ENCODE measurements at regions not wholly inside any gene's neighbourhood (a gene's known extent, or its start where the extent isn't known, plus 50 kb on each side); places are given as distances from the start of the nearest gene placed in this dataset.

GRCh38 chr6:84453499-84453898 lies 226.1 kb upstream of the CEP162 start:
- no peak for ATAC-seq (replicated peaks)

GRCh38 chr6:84450018-84450417 lies 222.6 kb upstream of the CEP162 start:
- H3K36me3 Mint-ChIP-seq (ENCODE audit: low read depth), result no peaks in the 10 kb centered on the region
- H3K27me3 Mint-ChIP-seq, result no peaks in the 10 kb centered on the region
- H3K4me1 Mint-ChIP-seq, result no peaks in the 10 kb centered on the region
- ATAC-seq (replicated peaks), result no peak
- no peak overlapping the region for H3K4me3 Mint-ChIP-seq
- peaks cover 3% of the 10 kb centered on the region for H3K9me3 Mint-ChIP-seq
- H3K27ac Mint-ChIP-seq, result no peak overlapping the region

More at GRCh38 chr6:84453499-84453898, 226.1 kb upstream of the CEP162 start:
- H3K9me3 Mint-ChIP-seq, result peaks cover 4% of the 10 kb centered on the region
- H3K4me3 Mint-ChIP-seq, result no peak overlapping the region
- H3K36me3 Mint-ChIP-seq (ENCODE audit: low read depth), result no peaks in the 10 kb centered on the region
- H3K27me3 Mint-ChIP-seq, result no peaks in the 10 kb centered on the region
- H3K27ac Mint-ChIP-seq, result no peak overlapping the region
- H3K4me1 Mint-ChIP-seq, result no peaks in the 10 kb centered on the region

GRCh38 chr6:84449220-84449619 lies 221.8 kb upstream of the CEP162 start:
- no peaks in the 10 kb centered on the region for H3K4me1 Mint-ChIP-seq
- H3K9me3 Mint-ChIP-seq, result peaks cover 3% of the 10 kb centered on the region
- no peak overlapping the region for H3K4me3 Mint-ChIP-seq
- ATAC-seq (replicated peaks), result no peak
- H3K27me3 Mint-ChIP-seq, result no peaks in the 10 kb centered on the region
- H3K27ac Mint-ChIP-seq, result no peak overlapping the region
- no peaks in the 10 kb centered on the region for H3K36me3 Mint-ChIP-seq (ENCODE audit: low read depth)

- H3K4me3 Mint-ChIP-seq, result no peak overlapping the region
- no peak for ATAC-seq (replicated peaks)
- H3K36me3 Mint-ChIP-seq (ENCODE audit: low read depth), result no peaks in the 10 kb centered on the region
- peaks cover 3% of the 10 kb centered on the region for H3K9me3 Mint-ChIP-seq
- no peak overlapping the region for H3K27ac Mint-ChIP-seq
- H3K4me1 Mint-ChIP-seq, result no peaks in the 10 kb centered on the region
- H3K27me3 Mint-ChIP-seq, result no peaks in the 10 kb centered on the region
Observed at GRCh38 chr6:84448331-84448730, 220.9 kb upstream of the CEP162 start.

GRCh38 chr6:84447651-84448050 lies 220.2 kb upstream of the CEP162 start:
- no peaks in the 10 kb centered on the region for H3K4me1 Mint-ChIP-seq
- no peaks in the 10 kb centered on the region for H3K36me3 Mint-ChIP-seq (ENCODE audit: low read depth)
- H3K27ac Mint-ChIP-seq, result no peak overlapping the region
- peaks cover 3% of the 10 kb centered on the region for H3K9me3 Mint-ChIP-seq
- ATAC-seq (replicated peaks), result no peak
- no peak overlapping the region for H3K4me3 Mint-ChIP-seq
- H3K27me3 Mint-ChIP-seq, result no peaks in the 10 kb centered on the region

GRCh38 chr6:84445068-84445467 lies 217.6 kb upstream of the CEP162 start:
- H3K27ac Mint-ChIP-seq, result no peak overlapping the region
- H3K27me3 Mint-ChIP-seq, result no peaks in the 10 kb centered on the region
- no peak overlapping the region for H3K4me3 Mint-ChIP-seq
- ATAC-seq (replicated peaks), result no peak
- H3K9me3 Mint-ChIP-seq, result peaks cover 3% of the 10 kb centered on the region
- H3K36me3 Mint-ChIP-seq (ENCODE audit: low read depth), result no peaks in the 10 kb centered on the region
- no peaks in the 10 kb centered on the region for H3K4me1 Mint-ChIP-seq

- ATAC-seq (replicated peaks), result no peak
- no peak overlapping the region for H3K27ac Mint-ChIP-seq
- no peaks in the 10 kb centered on the region for H3K36me3 Mint-ChIP-seq (ENCODE audit: low read depth)
- no peak overlapping the region for H3K4me3 Mint-ChIP-seq
- no peaks in the 10 kb centered on the region for H3K9me3 Mint-ChIP-seq
- no peaks in the 10 kb centered on the region for H3K4me1 Mint-ChIP-seq
- H3K27me3 Mint-ChIP-seq, result no peaks in the 10 kb centered on the region
Observed at GRCh38 chr6:84442208-84442607, 214.8 kb upstream of the CEP162 start.

GRCh38 chr6:84441456-84441855 lies 214.0 kb upstream of the CEP162 start:
- H3K4me3 Mint-ChIP-seq, result no peak overlapping the region
- no peaks in the 10 kb centered on the region for H3K36me3 Mint-ChIP-seq (ENCODE audit: low read depth)
- no peaks in the 10 kb centered on the region for H3K9me3 Mint-ChIP-seq
- H3K27me3 Mint-ChIP-seq, result no peaks in the 10 kb centered on the region
- H3K4me1 Mint-ChIP-seq, result no peaks in the 10 kb centered on the region
- no peak for ATAC-seq (replicated peaks)
- H3K27ac Mint-ChIP-seq, result no peak overlapping the region

- no peak overlapping the region for H3K4me3 Mint-ChIP-seq
- ATAC-seq (replicated peaks), result no peak
- no peaks in the 10 kb centered on the region for H3K36me3 Mint-ChIP-seq (ENCODE audit: low read depth)
- H3K9me3 Mint-ChIP-seq, result no peaks in the 10 kb centered on the region
- H3K27ac Mint-ChIP-seq, result no peak overlapping the region
- no peaks in the 10 kb centered on the region for H3K4me1 Mint-ChIP-seq
- no peaks in the 10 kb centered on the region for H3K27me3 Mint-ChIP-seq
Observed at GRCh38 chr6:84434550-84434949, 207.1 kb upstream of the CEP162 start.

- Mint-ChIP-seq H3K36me3 (ENCODE audit: low read depth) (no peaks in the 10 kb centered on the region), H3K4me1 (no peaks in the 10 kb centered on the region), H3K27me3 (no peaks in the 10 kb centered on the region), H3K4me3 (no peak overlapping the region), H3K9me3 (no peaks in the 10 kb centered on the region), H3K27ac (no peak overlapping the region)
- no peak for ATAC-seq (replicated peaks)
Observed at GRCh38 chr6:84432619-84433018, 205.2 kb upstream of the CEP162 start.

GRCh38 chr6:84428300-84428907 lies 201.0 kb upstream of the CEP162 start:
- Mint-ChIP-seq H3K4me3 (no peak overlapping the region), H3K36me3 (ENCODE audit: low read depth) (no peaks in the 10 kb centered on the region), H3K4me1 (no peaks in the 10 kb centered on the region), H3K27me3 (peaks cover 3% of the 10 kb centered on the region), H3K9me3 (no peaks in the 10 kb centered on the region), H3K27ac (no peak overlapping the region)
- no peak for ATAC-seq (replicated peaks)

- H3K36me3 Mint-ChIP-seq (ENCODE audit: low read depth), result no peaks in the 10 kb centered on the region
- ATAC-seq (replicated peaks), result no peak
Observed at GRCh38 chr6:84425971-84426705, 198.7 kb upstream of the CEP162 start.

GRCh38 chr6:84424956-84425355 lies 197.5 kb upstream of the CEP162 start:
- Mint-ChIP-seq H3K36me3 (ENCODE audit: low read depth) (no peaks in the 10 kb centered on the region), H3K4me3 (no peak overlapping the region), H3K27ac (no peak overlapping the region), H3K4me1 (no peaks in the 10 kb centered on the region), H3K9me3 (no peaks in the 10 kb centered on the region), H3K27me3 (peaks cover 3% of the 10 kb centered on the region)
- no peak for ATAC-seq (replicated peaks)

More at GRCh38 chr6:84425971-84426705, 198.7 kb upstream of the CEP162 start:
- Mint-ChIP-seq H3K4me3 (no peak overlapping the region), H3K9me3 (no peaks in the 10 kb centered on the region), H3K27ac (no peak overlapping the region), H3K27me3 (peaks cover 3% of the 10 kb centered on the region), H3K4me1 (no peaks in the 10 kb centered on the region)

- no peak overlapping the region for H3K27ac Mint-ChIP-seq
- H3K27me3 Mint-ChIP-seq, result peaks cover 3% of the 10 kb centered on the region
- H3K4me3 Mint-ChIP-seq, result no peak overlapping the region
- no peak for ATAC-seq (replicated peaks)
- H3K4me1 Mint-ChIP-seq, result no peaks in the 10 kb centered on the region
- no peaks in the 10 kb centered on the region for H3K9me3 Mint-ChIP-seq
- H3K36me3 Mint-ChIP-seq (ENCODE audit: low read depth), result no peaks in the 10 kb centered on the region
Observed at GRCh38 chr6:84422380-84422968, 195.0 kb upstream of the CEP162 start.

- Mint-ChIP-seq H3K27ac (no peak overlapping the region), H3K4me1 (no peaks in the 10 kb centered on the region), H3K4me3 (no peak overlapping the region), H3K27me3 (no peaks in the 10 kb centered on the region), H3K9me3 (no peaks in the 10 kb centered on the region), H3K36me3 (ENCODE audit: low read depth) (no peaks in the 10 kb centered on the region)
- no peak for ATAC-seq (replicated peaks)
Observed at GRCh38 chr6:84421031-84421430, 193.6 kb upstream of the CEP162 start.

All from activated T-helper 17 cell treated with anti-CD3 and anti-CD28 coated beads, Interleukin-2, amount 50 U/mL, for 72 hours (primary cell).